ENCODE measurements at regions not wholly inside any gene's neighbourhood (a gene's known extent, or its start where the extent isn't known, plus 50 kb on each side); places are given as distances from the start of the nearest gene placed in this dataset.

DNA sequence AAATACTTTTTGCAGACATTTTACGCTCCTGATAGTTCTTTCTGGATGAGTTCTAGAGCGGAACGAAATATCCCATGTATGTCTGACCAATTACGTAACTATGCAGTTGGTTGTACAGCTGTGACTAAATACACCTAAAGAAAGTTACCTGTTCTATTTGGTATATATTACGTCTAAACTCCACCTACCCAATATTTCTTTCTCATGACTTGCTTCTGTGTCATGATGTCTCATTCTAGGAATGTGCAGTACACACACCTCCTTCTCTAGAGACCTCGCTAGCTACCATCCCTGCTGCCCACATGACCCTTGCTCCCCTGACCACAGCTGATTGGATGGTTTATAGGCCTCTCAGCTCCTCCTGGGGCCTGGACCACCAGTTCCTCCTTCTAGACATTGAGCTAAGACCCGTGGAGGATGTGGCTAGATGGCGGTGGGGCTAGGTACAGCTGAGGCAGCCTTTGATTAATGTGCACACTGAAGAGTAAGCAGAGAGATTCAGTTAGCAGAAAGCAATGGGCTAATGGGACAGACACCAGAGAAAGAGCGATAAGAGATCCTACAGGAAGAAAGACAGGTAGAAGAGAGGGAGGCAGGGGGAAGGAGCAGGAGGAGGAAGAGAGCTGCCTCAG is 422.1 kb downstream of the COG6 start:
- ATAC-seq (replicated peaks), result no peak
- H3K27ac Mint-ChIP-seq, result no peak overlapping the region
- no peaks in the 10 kb centered on the region for H3K4me1 Mint-ChIP-seq
- H3K9me3 Mint-ChIP-seq, result no peaks in the 10 kb centered on the region
- no peaks in the 10 kb centered on the region for H3K36me3 Mint-ChIP-seq (ENCODE audit: low read depth)
- no peaks in the 10 kb centered on the region for H3K27me3 Mint-ChIP-seq
- no peak overlapping the region for H3K4me3 Mint-ChIP-seq

DNA sequence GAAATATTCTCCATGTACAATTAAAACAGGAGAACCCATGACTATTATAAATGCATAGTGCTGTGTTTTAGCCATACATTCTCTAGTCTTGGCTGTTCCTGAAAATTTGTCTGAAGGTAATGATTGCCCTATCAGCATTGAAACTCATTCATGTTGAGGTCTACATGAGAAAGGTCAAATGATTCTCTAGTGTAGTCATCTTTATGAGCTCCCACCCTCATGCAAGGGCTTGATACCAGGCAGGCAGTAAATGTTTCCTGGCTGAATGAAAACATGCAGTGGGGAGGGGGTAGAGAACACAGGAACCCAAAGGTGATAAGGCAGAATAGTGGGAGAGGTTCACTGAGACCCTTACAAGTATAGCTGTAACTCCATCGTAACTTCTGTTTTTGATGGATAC is 424.3 kb downstream of the COG6 start:
- Mint-ChIP-seq H3K4me1 (no peaks in the 10 kb centered on the region), H3K36me3 (ENCODE audit: low read depth) (no peaks in the 10 kb centered on the region), H3K27me3 (no peaks in the 10 kb centered on the region), H3K9me3 (no peaks in the 10 kb centered on the region), H3K27ac (no peak overlapping the region), H3K4me3 (no peak overlapping the region)
- ATAC-seq (replicated peaks), result no peak

DNA sequence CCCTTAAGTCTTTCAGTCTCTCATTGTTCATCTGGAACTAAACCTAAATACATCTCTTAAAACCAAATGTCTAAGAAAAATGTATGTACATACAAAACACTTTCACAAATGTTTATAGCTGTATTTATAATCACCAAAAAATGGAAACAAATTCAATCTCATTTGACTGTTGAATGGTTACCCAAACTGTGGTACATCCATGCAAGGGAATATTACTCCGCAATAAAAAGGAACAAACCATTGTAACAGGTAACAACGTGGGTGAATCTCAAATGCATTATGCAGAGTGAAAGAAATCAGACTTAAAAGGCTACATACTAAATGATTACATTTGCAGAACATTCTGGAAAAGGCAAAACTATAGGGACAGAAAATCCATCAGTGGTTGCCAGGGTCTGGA is 425.2 kb downstream of the COG6 start:
- Mint-ChIP-seq H3K4me1 (no peaks in the 10 kb centered on the region), H3K9me3 (no peaks in the 10 kb centered on the region), H3K36me3 (ENCODE audit: low read depth) (no peaks in the 10 kb centered on the region), H3K27me3 (no peaks in the 10 kb centered on the region), H3K4me3 (no peak overlapping the region), H3K27ac (no peak overlapping the region)
- ATAC-seq (replicated peaks), result no peak

DNA sequence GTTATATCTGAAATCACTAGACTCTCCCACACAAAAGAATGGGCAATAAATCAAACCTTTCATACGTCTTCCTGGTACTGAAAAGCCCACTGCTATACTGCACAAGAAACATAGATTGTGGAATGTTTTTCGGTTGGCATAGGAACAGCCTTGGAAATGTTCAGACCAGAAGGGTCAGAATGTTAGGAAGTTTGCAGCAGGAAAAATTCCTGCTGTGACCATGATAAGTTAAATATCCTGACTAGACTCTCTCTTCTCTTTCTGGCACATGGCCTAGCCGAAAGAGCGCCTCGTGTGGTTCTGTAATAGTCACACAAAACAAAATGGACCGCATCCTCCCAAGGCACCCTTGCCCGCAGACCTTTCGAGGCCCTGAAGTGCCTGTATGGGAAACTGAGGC is 427.2 kb downstream of the COG6 start:
- ATAC-seq (replicated peaks), result no peak
- H3K9me3 Mint-ChIP-seq, result no peaks in the 10 kb centered on the region
- no peaks in the 10 kb centered on the region for H3K4me1 Mint-ChIP-seq
- no peak overlapping the region for H3K27ac Mint-ChIP-seq
- H3K27me3 Mint-ChIP-seq, result no peaks in the 10 kb centered on the region
- no peaks in the 10 kb centered on the region for H3K36me3 Mint-ChIP-seq (ENCODE audit: low read depth)
- H3K4me3 Mint-ChIP-seq, result no peak overlapping the region

DNA sequence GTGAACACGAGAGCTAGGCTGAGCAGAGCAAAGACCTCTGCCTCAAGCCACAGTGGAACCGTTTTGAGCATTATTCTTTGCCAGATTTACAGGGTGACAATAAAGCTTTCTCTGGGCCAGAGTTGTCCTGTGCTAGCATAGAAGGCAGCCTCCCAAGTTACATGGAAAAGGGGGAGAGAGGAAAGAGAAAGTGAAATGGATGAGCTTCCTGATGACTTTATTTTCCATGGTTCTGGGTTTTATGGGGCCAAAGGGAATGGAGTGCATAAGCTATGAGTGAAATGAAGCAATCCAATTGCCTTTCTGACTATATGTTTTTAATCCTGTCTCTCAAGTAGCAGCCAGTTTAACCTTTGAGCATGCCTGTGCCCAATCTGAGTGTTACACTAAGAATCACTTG is 428.4 kb downstream of the COG6 start:
- Mint-ChIP-seq H3K4me1 (no peaks in the 10 kb centered on the region), H3K9me3 (no peaks in the 10 kb centered on the region), H3K27me3 (no peaks in the 10 kb centered on the region), H3K36me3 (ENCODE audit: low read depth) (no peaks in the 10 kb centered on the region), H3K4me3 (no peak overlapping the region), H3K27ac (no peak overlapping the region)
- ATAC-seq (replicated peaks), result no peak

DNA sequence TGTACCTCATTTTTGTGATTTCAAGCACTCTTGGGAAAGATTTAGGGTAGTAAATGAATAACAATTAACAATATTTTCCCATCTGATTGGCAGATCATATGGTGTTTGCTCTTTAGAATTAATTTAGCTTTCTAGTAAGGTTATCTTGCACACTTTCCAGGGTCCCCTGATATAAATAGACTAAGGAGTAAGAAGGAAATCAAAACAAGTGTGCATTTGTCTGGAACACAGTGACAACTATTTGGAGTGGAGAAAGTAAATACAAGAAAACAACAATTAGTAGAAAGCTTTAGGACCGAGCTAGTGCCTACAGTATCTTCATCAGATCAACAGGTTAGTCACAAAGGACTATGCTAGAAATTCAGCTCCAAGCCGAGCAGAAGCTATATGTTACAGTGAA is 429.5 kb downstream of the COG6 start:
- no peak overlapping the region for H3K27ac Mint-ChIP-seq
- no peaks in the 10 kb centered on the region for H3K4me1 Mint-ChIP-seq
- no peak overlapping the region for H3K4me3 Mint-ChIP-seq
- ATAC-seq (replicated peaks), result no peak
- no peaks in the 10 kb centered on the region for H3K9me3 Mint-ChIP-seq
- H3K27me3 Mint-ChIP-seq, result no peaks in the 10 kb centered on the region
- no peaks in the 10 kb centered on the region for H3K36me3 Mint-ChIP-seq (ENCODE audit: low read depth)

DNA sequence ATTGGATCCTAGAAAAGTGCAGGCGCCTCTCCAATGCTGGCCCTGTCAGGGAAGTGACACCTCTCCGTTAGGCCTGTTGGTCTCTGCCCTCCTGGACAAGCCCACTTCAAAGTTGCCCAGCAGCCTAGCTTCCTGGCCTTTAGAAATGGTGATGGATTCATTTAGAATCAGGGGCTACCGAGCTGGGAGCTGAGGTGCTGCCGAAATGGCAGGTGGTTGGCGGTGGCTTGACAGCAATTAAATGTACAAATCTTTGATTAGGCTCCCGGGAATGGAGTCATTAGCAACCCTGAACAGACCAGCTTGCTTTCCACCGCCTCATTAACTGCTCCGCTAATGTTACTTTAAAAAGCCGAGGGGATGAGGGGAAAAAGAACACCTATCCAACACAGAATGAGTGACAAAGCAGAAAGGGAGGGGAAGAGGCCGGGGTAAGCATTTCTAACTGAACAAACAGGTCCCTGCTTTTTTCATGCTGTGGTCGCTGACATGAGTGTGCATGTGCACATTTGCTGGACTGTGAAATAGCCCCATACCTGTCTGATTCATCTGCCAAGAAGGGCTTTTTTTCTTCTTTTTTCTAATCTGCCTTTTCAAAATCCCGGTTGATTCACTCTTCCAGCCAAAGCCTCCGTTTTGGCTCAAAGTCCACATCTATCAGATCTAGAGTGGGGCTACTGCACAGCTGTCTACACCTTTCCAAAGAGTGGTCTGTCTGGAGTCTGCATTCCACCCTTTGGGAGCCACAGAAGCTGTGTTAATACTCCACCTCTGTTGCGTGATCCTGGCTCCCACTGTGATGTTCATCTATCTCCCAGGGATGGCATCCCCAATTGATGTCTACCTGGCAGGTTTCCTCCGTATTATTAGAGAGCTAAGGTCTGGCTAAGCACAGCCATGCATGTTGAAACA is 431.9 kb downstream of the COG6 start:
- Mint-ChIP-seq H3K36me3 (ENCODE audit: low read depth) (no peaks in the 10 kb centered on the region), H3K4me1 (no peaks in the 10 kb centered on the region), H3K27ac (no peak overlapping the region), H3K4me3 (no peak overlapping the region), H3K27me3 (no peaks in the 10 kb centered on the region), H3K9me3 (no peaks in the 10 kb centered on the region)
- no peak for ATAC-seq (replicated peaks)

DNA sequence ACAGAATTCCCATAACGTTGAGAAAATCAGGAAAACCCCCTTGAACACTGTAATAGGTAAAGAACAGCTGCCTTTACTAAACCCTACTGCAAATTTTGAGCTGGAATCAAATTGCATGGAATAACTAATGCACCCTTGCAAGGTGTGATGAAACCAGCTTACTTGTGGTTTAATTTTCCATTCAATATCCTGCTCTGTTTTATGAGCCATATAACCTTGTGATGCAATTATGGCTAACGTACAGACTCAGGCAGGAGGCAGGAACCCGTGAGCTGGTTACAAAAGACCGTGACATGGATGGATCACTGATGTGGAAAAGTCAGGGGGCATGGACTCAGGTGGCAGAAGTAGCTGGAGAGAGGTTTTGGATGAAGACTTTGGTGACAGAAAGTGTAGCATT is 438.6 kb downstream of the COG6 start:
- H3K9me3 Mint-ChIP-seq, result peaks cover 7% of the 10 kb centered on the region
- H3K27ac Mint-ChIP-seq, result no peak overlapping the region
- no peak overlapping the region for H3K4me3 Mint-ChIP-seq
- no peaks in the 10 kb centered on the region for H3K36me3 Mint-ChIP-seq (ENCODE audit: low read depth)
- H3K27me3 Mint-ChIP-seq, result no peaks in the 10 kb centered on the region
- no peak for ATAC-seq (replicated peaks)
- peaks cover 20% of the 10 kb centered on the region for H3K4me1 Mint-ChIP-seq

DNA sequence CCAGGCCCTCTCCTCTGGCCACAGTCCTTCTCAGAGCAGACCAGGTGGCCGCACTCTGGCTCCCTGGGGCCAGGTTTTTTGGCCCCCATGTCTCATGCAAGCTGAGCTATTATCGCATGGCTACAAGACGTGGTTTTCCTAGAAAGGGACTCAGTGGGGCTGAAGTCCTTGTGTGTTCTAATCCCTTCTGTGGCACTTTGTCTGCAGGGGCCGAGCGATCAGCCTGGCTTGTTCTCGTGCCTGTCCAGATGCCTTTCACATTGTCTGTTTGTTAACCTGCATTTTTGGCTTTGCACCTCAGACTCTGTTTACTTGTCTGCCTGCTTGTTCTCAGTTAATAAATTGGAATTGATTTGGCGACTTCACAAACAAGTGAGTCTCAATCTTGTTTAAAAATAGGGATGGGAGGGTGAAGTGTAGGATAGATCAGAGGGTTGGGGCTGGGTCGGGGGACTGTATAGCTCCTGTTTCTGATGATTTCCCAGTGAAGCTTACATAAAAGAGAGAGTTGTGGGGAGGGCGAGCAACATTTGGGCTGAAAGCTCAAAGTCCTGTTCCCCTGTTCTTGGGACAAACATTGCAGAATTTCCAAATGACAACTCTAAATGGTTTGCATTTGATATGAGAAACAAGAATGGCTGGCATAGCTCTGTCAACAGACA is 440.4 kb downstream of the COG6 start:
- Mint-ChIP-seq H3K27me3 (no peaks in the 10 kb centered on the region), H3K27ac (peak overlapping the region; percentile 58), H3K9me3 (peaks cover 7% of the 10 kb centered on the region), H3K4me3 (peak overlapping the region; percentile 55), H3K4me1 (peaks cover 20% of the 10 kb centered on the region), H3K36me3 (ENCODE audit: low read depth) (no peaks in the 10 kb centered on the region)
- no peak for ATAC-seq (replicated peaks)

DNA sequence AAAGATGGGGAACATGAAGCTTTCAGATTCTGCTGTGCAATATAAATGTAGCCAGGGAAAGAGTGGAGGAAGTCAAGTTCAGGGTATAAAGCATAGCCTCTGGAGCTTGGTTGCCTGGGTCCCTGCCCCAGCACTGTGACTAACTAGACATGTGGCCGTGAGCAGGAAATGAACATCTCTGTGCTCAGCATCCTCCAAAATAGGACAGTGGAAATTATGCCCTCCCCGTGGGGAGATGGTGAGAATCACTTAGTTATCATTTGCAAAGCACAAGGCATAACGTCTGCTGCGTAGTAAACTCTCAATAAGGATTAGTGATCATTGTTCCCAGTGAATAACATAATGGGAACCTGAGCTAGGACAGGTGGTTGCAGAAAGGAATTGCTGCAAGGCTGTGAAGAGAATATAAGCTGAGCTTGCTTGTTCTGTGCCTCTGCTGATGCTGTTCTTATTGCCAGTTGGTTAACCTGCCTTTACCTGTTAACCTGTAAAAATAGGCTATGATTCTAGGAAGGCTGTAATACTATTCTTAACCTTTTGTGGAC is 441.0 kb downstream of the COG6 start:
- Mint-ChIP-seq H3K4me3 (peak overlapping the region; percentile 55), H3K4me1 (peaks cover 24% of the 10 kb centered on the region), H3K36me3 (ENCODE audit: low read depth) (no peaks in the 10 kb centered on the region), H3K9me3 (peaks cover 7% of the 10 kb centered on the region), H3K27ac (peak overlapping the region; percentile 58), H3K27me3 (no peaks in the 10 kb centered on the region)
- peak; percentile 97 for ATAC-seq (replicated peaks)

DNA sequence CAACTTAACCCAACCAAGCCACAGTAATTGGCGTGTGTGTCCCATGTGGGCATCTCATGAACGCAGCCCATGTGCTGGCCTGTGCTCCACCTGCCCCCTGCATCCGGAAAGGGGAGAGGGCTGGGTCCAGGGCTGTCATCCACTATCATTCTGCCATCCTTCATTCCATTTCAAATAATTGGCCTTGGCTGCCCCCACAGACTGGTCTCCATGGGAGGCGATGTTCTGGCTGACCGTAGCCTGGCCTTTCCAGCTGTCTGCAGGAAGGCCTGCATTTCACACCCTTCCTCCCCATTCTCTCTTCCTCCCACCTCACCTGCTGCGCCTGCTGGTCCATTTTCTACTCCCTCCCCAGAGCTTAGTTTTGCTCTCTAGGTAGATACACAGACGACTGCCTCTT is 442.8 kb downstream of the COG6 start:
- H3K36me3 Mint-ChIP-seq (ENCODE audit: low read depth), result peaks cover 13% of the 10 kb centered on the region
- no peaks in the 10 kb centered on the region for H3K27me3 Mint-ChIP-seq
- peaks cover 7% of the 10 kb centered on the region for H3K9me3 Mint-ChIP-seq
- no peak overlapping the region for H3K4me3 Mint-ChIP-seq
- peak overlapping the region; percentile 77 for H3K27ac Mint-ChIP-seq
- peaks cover 40% of the 10 kb centered on the region for H3K4me1 Mint-ChIP-seq
- ATAC-seq (replicated peaks), result no peak

DNA sequence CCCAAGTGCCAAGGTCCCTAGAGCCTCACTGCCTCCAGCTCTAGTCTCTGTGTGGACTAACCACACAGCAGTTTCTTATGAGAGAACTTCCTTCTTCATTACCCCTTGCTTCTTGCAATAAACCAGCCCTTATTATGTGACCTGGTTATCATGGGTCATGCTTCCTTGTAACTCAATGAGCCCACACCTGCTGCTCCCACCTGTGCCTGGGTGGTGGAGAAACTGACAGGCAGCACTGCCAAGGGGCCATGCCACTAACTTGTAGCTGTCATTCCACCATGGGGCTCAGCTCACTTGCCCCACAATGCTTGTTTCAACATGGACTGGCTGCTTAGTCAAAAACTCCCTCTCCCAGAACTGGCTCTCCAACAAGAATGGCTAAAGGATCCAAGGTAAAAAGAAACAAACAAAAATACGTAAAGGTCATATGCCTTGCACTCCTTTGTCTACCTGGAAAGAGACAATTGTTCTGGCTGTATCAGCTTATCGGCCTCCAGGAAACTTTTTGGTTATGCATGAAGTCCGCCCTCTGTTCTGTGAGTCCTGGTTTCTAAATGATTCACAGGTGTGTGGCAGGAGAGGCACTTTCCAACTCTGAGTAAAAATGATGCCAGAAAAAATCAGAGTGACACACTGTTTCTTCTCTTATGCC is 446.4 kb downstream of the COG6 start:
- Mint-ChIP-seq H3K27me3 (no peaks in the 10 kb centered on the region), H3K4me1 (peaks cover 44% of the 10 kb centered on the region), H3K36me3 (ENCODE audit: low read depth) (peaks cover 13% of the 10 kb centered on the region), H3K9me3 (peaks cover 12% of the 10 kb centered on the region), H3K27ac (peak overlapping the region; percentile 100), H3K4me3 (peak overlapping the region; percentile 71)
- peak; percentile 68 for ATAC-seq (replicated peaks)

DNA sequence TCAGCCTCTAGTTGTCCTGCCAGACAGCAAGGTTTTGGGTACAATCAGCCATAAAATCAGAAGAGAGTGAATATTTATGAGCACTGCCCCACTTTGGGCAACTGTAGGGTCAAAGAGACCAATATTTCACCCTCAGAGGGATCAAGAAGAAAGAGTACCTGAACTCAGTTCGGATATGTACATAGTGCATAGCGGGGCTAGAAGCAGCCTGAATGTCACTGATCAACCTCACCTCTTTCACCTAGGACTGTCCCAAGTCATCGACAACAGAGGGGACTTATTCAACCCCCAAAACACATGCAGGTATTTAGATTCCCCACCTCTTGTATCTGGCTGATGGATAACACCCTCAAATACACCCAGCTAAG is 446.9 kb downstream of the COG6 start:
- peak overlapping the region; percentile 71 for H3K4me3 Mint-ChIP-seq
- H3K4me1 Mint-ChIP-seq, result peaks cover 42% of the 10 kb centered on the region
- H3K27me3 Mint-ChIP-seq, result no peaks in the 10 kb centered on the region
- peak overlapping the region; percentile 100 for H3K27ac Mint-ChIP-seq
- ATAC-seq (replicated peaks), result peak; percentile 24
- H3K9me3 Mint-ChIP-seq, result peaks cover 12% of the 10 kb centered on the region
- H3K36me3 Mint-ChIP-seq (ENCODE audit: low read depth), result peaks cover 13% of the 10 kb centered on the region

DNA sequence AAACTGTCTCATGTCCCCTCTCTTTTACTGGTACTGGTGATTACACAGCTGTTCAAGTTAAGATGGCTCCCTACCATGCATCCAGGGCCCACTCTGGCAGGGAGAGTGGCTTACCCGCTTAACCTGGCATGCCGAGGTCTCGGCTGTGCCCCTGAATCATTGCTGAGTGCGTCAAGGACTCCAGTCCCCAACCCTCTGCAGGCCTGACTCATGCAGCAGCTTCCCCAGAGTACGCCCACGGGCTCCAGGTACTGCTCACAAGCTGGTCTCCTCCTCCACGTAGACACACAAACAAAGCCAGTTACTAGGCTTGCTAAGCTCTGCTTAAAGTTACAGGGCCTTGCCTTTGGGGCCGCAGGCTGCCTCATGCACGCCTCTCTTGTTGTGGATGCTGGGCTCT is 447.4 kb downstream of the COG6 start:
- peaks cover 13% of the 10 kb centered on the region for H3K36me3 Mint-ChIP-seq (ENCODE audit: low read depth)
- H3K27ac Mint-ChIP-seq, result peak overlapping the region; percentile 100
- H3K9me3 Mint-ChIP-seq, result peaks cover 12% of the 10 kb centered on the region
- peaks cover 39% of the 10 kb centered on the region for H3K4me1 Mint-ChIP-seq
- peak overlapping the region; percentile 71 for H3K4me3 Mint-ChIP-seq
- no peaks in the 10 kb centered on the region for H3K27me3 Mint-ChIP-seq
- peak; percentile 85 for ATAC-seq (replicated peaks)
